B cell (primary cell): ENCODE measurements at regions not wholly inside any gene's neighbourhood (a gene's known extent, or its start where the extent isn't known, plus 50 kb on each side); places are given as distances from the start of the nearest gene placed in this dataset.

Experiments
- ATAC-seq: fragments of 200-7000 bp; cut with Tn5 transposase; one replicate; pipeline ENCODE4 v1.10.0; 2021; ENCODE audit warnings: low read depth, mild to moderate bottlenecking, moderate number of reproducible peaks, moderate library complexity
- CTCF ChIA-PET: fragments of 350-600 bp; sonication (Branson Sonifier 250); formaldehyde crosslinking; loops from one replicate; lab custom pipeline; 2021; ENCODE audit warnings: antibody characterized with exemption, inconsistent platforms; lab: Charles Lee
- POLR2A ChIA-PET: fragments of 350-600 bp; sonication (Branson Sonifier 250); formaldehyde crosslinking; loops from one replicate; lab custom pipeline; 2021; ENCODE audit warnings: antibody characterized with exemption; lab: Charles Lee
- DNase-seq: peaks from one replicate; pipeline ENCODE4 v3.0.0; 2013
- H2AFZ ChIP-seq: 2 replicates; pipeline ENCODE4 v1.6.1; 2012; ENCODE audit warnings: mild to moderate bottlenecking, low read depth, low read length; ENCODE audit not compliant: insufficient read depth, poor library complexity, severe bottlenecking
- H3K27ac ChIP-seq, 2 donors: 1 replicate in 1 of 2; 2 replicates in 1 of 2; pipeline ENCODE4 v1.5.1; 2012 to 2013; ENCODE audit warnings: low read length in 2 of 2, mild to moderate bottlenecking in 2 of 2, moderate library complexity in 1 of 2
- H3K27me3 ChIP-seq, 4 experiments: fragments of 200-600 bp in 1 of 4; sonication (generic) in 1 of 4; replicated peaks in 1 of 4; 1 replicate in 2 of 4; 2 replicates in 2 of 4; pipeline versions ENCODE4 v1.6.1 to v1.7.0; 2013 to 2016; ENCODE audit warnings: low read length in 3 of 4, mild to moderate bottlenecking in 2 of 4, mixed read lengths in 1 of 4, moderate library complexity in 1 of 4; ENCODE audit not compliant: insufficient read depth in 4 of 4, control insufficient read depth in 3 of 4; ENCODE audit errors: control extremely low read depth in 1 of 4
- H3K36me3 ChIP-seq, 2 experiments: replicated peaks in 1 of 2; 1 replicate in 1 of 2; 2 replicates in 1 of 2; pipeline versions ENCODE4 v1.6.1 to v1.7.1; 2013; ENCODE audit warnings: low read length in 1 of 2; ENCODE audit not compliant: insufficient read depth in 2 of 2, control insufficient read depth in 1 of 2; ENCODE audit errors: control extremely low read depth in 1 of 2, extremely low read depth in 1 of 2
- H3K4me1 ChIP-seq, 2 donors: fragments of 200-600 bp in 1 of 2; sonication (generic) in 1 of 2; 1 replicate in 1 of 2; 2 replicates in 1 of 2; pipeline versions ENCODE4 v1.5.1 to v1.6.1; 2013 to 2017; ENCODE audit warnings: low read length in 2 of 2; ENCODE audit not compliant: control insufficient read depth in 2 of 2, insufficient read depth in 2 of 2
- H3K4me2 ChIP-seq: replicated peaks from 2 replicates; pipeline ENCODE3; 2012; ENCODE audit warnings: mild to moderate bottlenecking, low read depth, low read length; ENCODE audit not compliant: poor library complexity, severe bottlenecking
- H3K4me3 ChIP-seq, 5 experiments: fragments of 200-600 bp in 1 of 5; sonication (generic) in 1 of 5; 1 replicate in 3 of 5; 2 replicates in 2 of 5; pipeline versions ENCODE4 v1.5.1 to v1.7.0; 2011 to 2016; ENCODE audit warnings: low read length in 4 of 5, mild to moderate bottlenecking in 4 of 5, low read depth in 2 of 5, control low read depth in 1 of 5, moderate library complexity in 1 of 5; ENCODE audit not compliant: insufficient read depth in 1 of 5; ENCODE audit errors: control extremely low read depth in 1 of 5, extremely low read depth in 1 of 5
- H3K79me2 ChIP-seq: fragments of 200-600 bp; sonication (generic); one replicate; pipeline ENCODE4 v1.6.0; 2016; ENCODE audit warnings: low read length; ENCODE audit not compliant: control insufficient read depth, insufficient read depth
- H3K9ac ChIP-seq: fragments of 200-600 bp; sonication (generic); 2 replicates; pipeline ENCODE4 v1.6.1; 2017; ENCODE audit warnings: mild to moderate bottlenecking, low read length, moderate library complexity
- H3K9me3 ChIP-seq, 3 donors: one replicate each; pipeline versions ENCODE4 v1.6.1 to v1.7.1; 2013; ENCODE audit warnings: low read length in 2 of 3; ENCODE audit not compliant: control insufficient read depth in 2 of 3, insufficient read depth in 1 of 3; ENCODE audit errors: control extremely low read depth in 1 of 3
- H4K20me1 ChIP-seq: 2 replicates; pipeline ENCODE4 v1.6.0; 2012; ENCODE audit warnings: mild to moderate bottlenecking, low read length; ENCODE audit not compliant: insufficient read depth, control insufficient read depth, poor library complexity, severe bottlenecking
- H3K27ac Mint-ChIP-seq: one replicate; pipeline ENCODE4 v1.8.0; 2021; ENCODE audit warnings: mixed read lengths
- H3K27me3 Mint-ChIP-seq: one replicate; pipeline ENCODE4 v1.8.0; 2021; ENCODE audit warnings: mixed read lengths
- H3K4me1 Mint-ChIP-seq: one replicate; pipeline ENCODE4 v1.8.0; 2021; ENCODE audit warnings: mixed read lengths
- H3K4me3 Mint-ChIP-seq: one replicate; pipeline ENCODE4 v1.8.0; 2021; ENCODE audit warnings: mixed read lengths
- H3K9me3 Mint-ChIP-seq: one replicate; pipeline ENCODE4 v1.8.0; 2022; ENCODE audit warnings: mixed read lengths; ENCODE audit not compliant: insufficient read depth
- EZH2 ChIP-seq: IDR thresholded peaks from 2 replicates; pipeline ENCODE4 v1.6.1; 2012; ENCODE audit warnings: borderline replicate concordance, low read depth, mild to moderate bottlenecking, moderate library complexity, low read length; ENCODE audit not compliant: insufficient read depth, poor library complexity, severe bottlenecking
- WGBS: methylation state at CpG from one replicate; pipeline ENCODE4 v1.1.5; 2013; ENCODE audit warnings: missing lambda C conversion rate; ENCODE audit not compliant: insufficient coverage; 5-methylcytosine and 5-hydroxymethylcytosine counted together
- intact Hi-C: fragments of 100-400 bp; cut with micrococcal nuclease; formaldehyde crosslinking; loops from one replicate; pipeline ENCODE4 v1.10.0; 2022
- TF ChIP-seq, protein P1 (sequence below): fragments of 200-600 bp; IDR thresholded peaks from one replicate; pipeline ENCODE4 v1.8.0; 2022; ENCODE audit warnings: antibody characterized with exemption, mild to moderate bottlenecking

DNA sequence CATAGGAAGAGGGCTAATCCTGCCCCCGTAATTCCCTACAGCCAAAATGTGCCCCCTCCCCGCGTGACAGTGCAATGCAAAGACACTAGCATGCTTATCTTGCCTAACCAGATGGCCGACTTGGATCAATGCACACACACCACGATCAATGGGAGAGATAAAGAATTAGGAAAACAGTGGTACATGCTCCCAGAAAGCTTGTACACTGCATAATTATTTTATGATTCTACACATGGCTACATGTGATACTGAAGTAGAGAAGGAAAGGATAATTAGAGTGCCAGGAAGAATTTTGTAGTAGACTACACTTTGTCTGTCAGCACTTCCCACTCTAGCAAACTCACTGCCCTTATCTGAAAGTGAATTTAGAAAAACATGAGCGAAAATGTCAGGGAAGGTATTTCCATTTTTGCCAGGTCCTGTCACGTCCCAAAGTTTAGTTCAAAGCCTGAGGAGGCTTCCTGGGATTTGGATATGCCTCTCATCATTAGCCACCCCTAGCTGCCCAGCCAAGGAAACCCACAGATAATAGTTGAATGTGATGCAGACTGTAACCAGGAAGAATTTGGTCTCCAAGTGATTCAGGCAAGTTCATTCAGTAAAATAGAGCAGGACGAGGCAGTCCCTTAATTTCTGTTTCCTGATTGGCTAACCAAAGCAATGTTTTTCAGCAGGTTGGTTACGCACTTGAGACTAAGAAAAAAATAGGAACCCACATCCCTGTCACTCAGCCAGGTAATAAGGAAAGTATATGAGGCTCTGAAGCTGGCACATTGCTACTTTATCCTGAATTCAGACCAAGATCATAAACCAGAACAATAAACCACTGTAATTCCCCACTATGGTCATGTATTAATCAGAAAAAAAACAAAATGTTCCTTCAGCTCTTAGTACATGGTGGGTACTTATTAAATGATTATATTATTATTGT is 199.6 kb upstream of the OTX2 start:
- Histone ChIP-seq H2AFZ (no peak overlapping the region), H4K20me1 (no peaks in the 10 kb centered on the region), H3K27me3 (no peaks in the 10 kb centered on the region), H3K9me3 (peaks cover 0 to 2% (median 0%) of the 10 kb centered on the region in 3 donors), H3K9ac (no peak overlapping the region), H3K27ac (no peak overlapping the region), H3K36me3 (no peaks in the 10 kb centered on the region), H3K4me2 (no peak overlapping the region), H3K4me3 (no peak overlapping the region), H3K4me1 (no peaks in the 10 kb centered on the region), H3K79me2 (no peaks in the 10 kb centered on the region)
- POLR2A ChIA-PET: no interaction called here
- ATAC-seq (no peak), DNase-seq (no peak)
- Mint-ChIP-seq H3K4me1 (peaks cover 17% of the 10 kb centered on the region), H3K27me3 (peaks cover 3% of the 10 kb centered on the region), H3K4me3 (no peak overlapping the region), H3K27ac (no peak overlapping the region), H3K9me3 (peaks cover 6% of the 10 kb centered on the region)
- CTCF ChIA-PET: no interaction called here
- intact Hi-C loops: no loop called here
- WGBS: 21% methylated on average over 2 of the region's 9 CpGs
- TF ChIP-seq, protein P1, sequence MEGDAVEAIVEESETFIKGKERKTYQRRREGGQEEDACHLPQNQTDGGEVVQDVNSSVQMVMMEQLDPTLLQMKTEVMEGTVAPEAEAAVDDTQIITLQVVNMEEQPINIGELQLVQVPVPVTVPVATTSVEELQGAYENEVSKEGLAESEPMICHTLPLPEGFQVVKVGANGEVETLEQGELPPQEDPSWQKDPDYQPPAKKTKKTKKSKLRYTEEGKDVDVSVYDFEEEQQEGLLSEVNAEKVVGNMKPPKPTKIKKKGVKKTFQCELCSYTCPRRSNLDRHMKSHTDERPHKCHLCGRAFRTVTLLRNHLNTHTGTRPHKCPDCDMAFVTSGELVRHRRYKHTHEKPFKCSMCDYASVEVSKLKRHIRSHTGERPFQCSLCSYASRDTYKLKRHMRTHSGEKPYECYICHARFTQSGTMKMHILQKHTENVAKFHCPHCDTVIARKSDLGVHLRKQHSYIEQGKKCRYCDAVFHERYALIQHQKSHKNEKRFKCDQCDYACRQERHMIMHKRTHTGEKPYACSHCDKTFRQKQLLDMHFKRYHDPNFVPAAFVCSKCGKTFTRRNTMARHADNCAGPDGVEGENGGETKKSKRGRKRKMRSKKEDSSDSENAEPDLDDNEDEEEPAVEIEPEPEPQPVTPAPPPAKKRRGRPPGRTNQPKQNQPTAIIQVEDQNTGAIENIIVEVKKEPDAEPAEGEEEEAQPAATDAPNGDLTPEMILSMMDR: no peak
- TF ChIP-seq EZH2: no peak

DNA sequence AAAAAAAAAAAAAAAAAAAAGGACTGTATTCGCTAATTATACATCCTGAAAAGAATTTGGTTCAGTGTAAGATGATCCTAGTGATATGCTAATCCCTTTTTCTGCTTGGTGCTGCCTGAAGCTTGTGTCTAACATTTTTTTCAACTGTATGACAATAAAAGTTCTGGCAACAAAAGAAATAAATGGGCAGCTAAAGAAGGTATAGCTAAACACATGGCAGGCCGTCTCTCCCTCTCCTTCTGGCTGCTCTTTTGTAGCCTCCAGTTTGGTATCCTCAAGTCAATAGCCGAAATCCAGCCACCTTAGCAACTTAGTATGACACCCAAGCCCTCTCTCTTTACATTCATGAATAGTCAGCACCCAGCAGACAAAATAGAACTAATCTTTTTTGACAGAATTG is 198.3 kb upstream of the OTX2 start:
- Mint-ChIP-seq H3K9me3 (peaks cover 4% of the 10 kb centered on the region), H3K27me3 (peaks cover 3% of the 10 kb centered on the region), H3K4me1 (peaks cover 17% of the 10 kb centered on the region), H3K27ac (no peak overlapping the region), H3K4me3 (no peak overlapping the region)
- Histone ChIP-seq H3K9me3 (no peaks in the 10 kb centered on the region), H3K4me1 (no peaks in the 10 kb centered on the region), H4K20me1 (no peaks in the 10 kb centered on the region), H3K27me3 (no peaks in the 10 kb centered on the region), H3K27ac (no peak overlapping the region), H2AFZ (no peak overlapping the region), H3K9ac (no peak overlapping the region), H3K79me2 (no peaks in the 10 kb centered on the region), H3K36me3 (no peaks in the 10 kb centered on the region), H3K4me2 (no peak overlapping the region), H3K4me3 (no peak overlapping the region)
- 50% methylated on average over 1 of the region's 3 CpGs for WGBS
- ATAC-seq: no peak
- intact Hi-C loops: no loop called here
- no peak for DNase-seq
- no peak for TF ChIP-seq EZH2
- TF ChIP-seq, protein P1: no peak
- POLR2A ChIA-PET: no interaction called here
- CTCF ChIA-PET: no interaction called here
